Mesenchymal stem cell (in vitro differentiated cells and primary cell): ENCODE measurements at regions not wholly inside any gene's neighbourhood (a gene's known extent, or its start where the extent isn't known, plus 50 kb on each side); places are given as distances from the start of the nearest gene placed in this dataset.

Source experiments
- DNase-seq: peaks from one replicate; pipeline ENCODE4 v3.0.0-alpha.2; 2013
- H2AFZ ChIP-seq: one replicate; pipeline ENCODE4 v1.6.1; 2013; ENCODE audit warnings: low read depth, mild to moderate bottlenecking, control low read depth, inconsistent platforms, low read length, moderate library complexity
- H2AK5ac ChIP-seq: 2 replicates; pipeline ENCODE4 v1.6.1; 2013; ENCODE audit warnings: low read length, moderate library complexity, mild to moderate bottlenecking, inconsistent platforms; ENCODE audit not compliant: severe bottlenecking
- H2BK120ac ChIP-seq: one replicate; pipeline ENCODE4 v1.6.1; 2013; ENCODE audit warnings: low read depth, mild to moderate bottlenecking, inconsistent platforms, low read length, moderate library complexity
- H2BK12ac ChIP-seq, 2 experiments: one replicate each; pipeline ENCODE4 v1.6.1; 2013; ENCODE audit warnings: inconsistent platforms in 2 of 2, low read length in 2 of 2, mild to moderate bottlenecking in 2 of 2, moderate library complexity in 2 of 2, control low read depth in 1 of 2
- H2BK15ac ChIP-seq: one replicate; pipeline ENCODE4 v1.6.1; 2013; ENCODE audit warnings: mild to moderate bottlenecking, low read depth, inconsistent platforms; ENCODE audit not compliant: poor library complexity, severe bottlenecking
- H2BK5ac ChIP-seq: 2 replicates; pipeline ENCODE4 v1.6.1; 2013; ENCODE audit warnings: low read depth, mild to moderate bottlenecking, low read length, control low read depth, inconsistent platforms; ENCODE audit not compliant: poor library complexity, severe bottlenecking
- H3K14ac ChIP-seq, 2 experiments: one replicate each; pipeline ENCODE4 v1.6.1; 2013; ENCODE audit warnings: inconsistent platforms in 2 of 2, low read length in 2 of 2, control low read depth in 1 of 2, mild to moderate bottlenecking in 1 of 2, moderate library complexity in 1 of 2
- H3K18ac ChIP-seq, 2 experiments: one replicate each; pipeline ENCODE4 v1.6.1; 2013; ENCODE audit warnings: inconsistent platforms in 2 of 2, low read length in 2 of 2, control low read depth in 1 of 2, low read depth in 1 of 2, mild to moderate bottlenecking in 1 of 2
- H3K23ac ChIP-seq, 2 experiments: one replicate each; pipeline ENCODE4 v1.6.1; 2013; ENCODE audit warnings: inconsistent platforms in 2 of 2, low read length in 2 of 2, mild to moderate bottlenecking in 2 of 2, moderate library complexity in 2 of 2, control low read depth in 1 of 2
- H3K27ac ChIP-seq: 2 replicates; pipeline ENCODE4 v1.5.1; 2013; ENCODE audit warnings: mild to moderate bottlenecking, moderate library complexity, low read length, control low read depth, inconsistent platforms; ENCODE audit not compliant: poor library complexity, severe bottlenecking
- H3K27me3 ChIP-seq, 2 experiments: 2 replicates each; pipeline versions ENCODE4 v1.6.1 to v1.7.0; 2013; ENCODE audit warnings: low read length in 2 of 2, mild to moderate bottlenecking in 2 of 2, moderate library complexity in 2 of 2, control low read depth in 1 of 2, inconsistent platforms in 1 of 2; ENCODE audit not compliant: control insufficient read depth in 1 of 2, insufficient read depth in 1 of 2
- H3K36me3 ChIP-seq, 2 experiments: 2 replicates each; pipeline versions ENCODE4 v1.6.1 to v1.7.0; 2013; ENCODE audit warnings: low read length in 2 of 2, control low read depth in 1 of 2, inconsistent platforms in 1 of 2, low read depth in 1 of 2, mild to moderate bottlenecking in 1 of 2; ENCODE audit not compliant: insufficient read depth in 2 of 2, control insufficient read depth in 1 of 2
- H3K4ac ChIP-seq, 2 experiments: one replicate each; pipeline ENCODE4 v1.6.1; 2013; ENCODE audit warnings: inconsistent platforms in 2 of 2, low read length in 2 of 2, mild to moderate bottlenecking in 2 of 2, moderate library complexity in 2 of 2, control low read depth in 1 of 2, low read depth in 1 of 2
- H3K4me1 ChIP-seq: 2 replicates; pipeline ENCODE4 v1.6.1; 2013; ENCODE audit warnings: low read depth, low read length, control low read depth; ENCODE audit not compliant: control insufficient read depth, insufficient read depth
- H3K4me2 ChIP-seq: 2 replicates; pipeline ENCODE4 v1.6.1; 2013; ENCODE audit warnings: low read length, mild to moderate bottlenecking, inconsistent platforms; ENCODE audit not compliant: poor library complexity, severe bottlenecking
- H3K4me3 ChIP-seq, 2 experiments: 2 replicates each; pipeline versions ENCODE4 v1.5.1 to v1.7.0; 2013; ENCODE audit warnings: low read length in 2 of 2, mild to moderate bottlenecking in 2 of 2, control low read depth in 1 of 2, low read depth in 1 of 2; ENCODE audit not compliant: insufficient read depth in 1 of 2
- H3K79me1 ChIP-seq: replicated peaks from 2 replicates; pipeline ENCODE4 v1.6.1; 2013; ENCODE audit warnings: mild to moderate bottlenecking, control low read depth, low read length, inconsistent platforms; ENCODE audit not compliant: poor library complexity, severe bottlenecking
- H3K9ac ChIP-seq: 2 replicates; pipeline ENCODE4 v1.7.0; 2013; ENCODE audit warnings: mild to moderate bottlenecking, low read length, moderate library complexity
- H3K9me3 ChIP-seq: 2 replicates; pipeline ENCODE4 v1.7.0; 2013; ENCODE audit warnings: mild to moderate bottlenecking, low read length; ENCODE audit not compliant: control insufficient read depth
- H4K8ac ChIP-seq: one replicate; pipeline ENCODE4 v1.6.1; 2013; ENCODE audit warnings: inconsistent platforms, mild to moderate bottlenecking, low read length, moderate library complexity
- H4K91ac ChIP-seq: one replicate; pipeline ENCODE4 v1.6.1; 2013; ENCODE audit warnings: mild to moderate bottlenecking, low read length, inconsistent platforms
- WGBS: methylation state at CpG from one replicate; pipeline ENCODE4 v1.1.7; 2013; ENCODE audit warnings: mixed read lengths; 5-methylcytosine and 5-hydroxymethylcytosine counted together

DNA sequence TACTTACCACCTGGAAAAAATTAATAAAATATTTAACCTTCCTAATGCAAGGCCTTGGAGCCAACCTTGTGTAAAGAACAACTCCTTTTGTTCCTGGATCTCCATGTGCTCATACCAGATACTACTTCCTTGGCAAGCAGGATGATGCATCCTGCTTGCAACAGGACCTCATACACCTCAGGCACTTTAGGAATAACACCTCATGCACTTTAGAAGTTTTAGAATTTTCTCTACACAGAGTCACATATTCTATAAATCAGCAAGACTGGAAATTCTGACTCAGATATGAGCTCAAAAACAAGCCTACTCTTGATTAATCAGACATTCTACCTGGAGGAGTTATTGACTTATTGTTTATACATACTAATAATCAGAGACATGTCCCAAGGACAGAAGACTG lies 209.6 kb upstream of the CDH10 start:
- no peak for DNase-seq
- Histone ChIP-seq H3K4ac (no peak overlapping the region), H4K8ac (no peak overlapping the region)

DNA sequence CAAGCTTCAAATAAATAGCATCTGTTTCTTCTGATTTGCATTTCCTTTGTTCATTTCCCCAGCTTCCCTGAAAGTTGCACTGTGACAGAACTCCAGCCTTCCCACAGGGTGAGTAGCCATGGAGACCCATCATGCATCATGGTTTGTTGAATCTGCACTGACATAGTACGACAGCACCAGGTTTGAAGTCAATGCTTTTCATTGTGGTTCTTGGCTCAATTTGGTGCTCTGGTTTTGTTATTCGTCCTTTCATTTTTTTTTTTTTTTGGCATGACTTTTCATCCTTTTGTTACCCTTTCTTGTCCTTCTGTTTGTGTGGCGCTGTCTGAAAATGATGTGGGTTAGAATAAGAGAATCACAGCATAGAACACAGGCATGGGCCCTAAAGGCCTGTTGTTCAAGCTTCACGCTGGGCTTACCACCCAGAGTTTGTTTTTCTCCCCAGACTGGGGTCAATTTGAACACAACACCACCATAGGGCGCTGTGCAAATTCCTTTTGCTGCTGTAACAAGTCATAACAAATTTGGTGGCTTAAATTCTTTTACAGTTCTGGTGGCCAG lies 206.2 kb upstream of the CDH10 start:
- Histone ChIP-seq H3K4me2 (no peak overlapping the region), H3K27me3 (no peaks in the 10 kb centered on the region), H2BK120ac (no peak overlapping the region), H3K9ac (no peak overlapping the region), H2BK15ac (no peak overlapping the region), H2BK12ac (no peak overlapping the region), H2BK5ac (no peak overlapping the region), H3K9me3 (peaks cover 21% of the 10 kb centered on the region), H3K14ac (no peak overlapping the region), H3K18ac (no peak overlapping the region), H2AFZ (no peak overlapping the region), H3K27ac (no peak overlapping the region), H3K4ac (no peak overlapping the region), H4K91ac (no peak overlapping the region), H4K8ac (no peak overlapping the region), H3K23ac (no peak overlapping the region), H3K36me3 (no peaks in the 10 kb centered on the region), H3K4me3 (no peak overlapping the region), H3K4me1 (no peaks in the 10 kb centered on the region), H2AK5ac (no peak overlapping the region), H3K79me1 (no peaks in the 10 kb centered on the region)
- WGBS: 73% methylated on average over 4 of the region's 5 CpGs
- no peak for DNase-seq

More for the DNA sequence above, 209.6 kb upstream of the CDH10 start:
- no peaks in the 10 kb centered on the region for H3K36me3 ChIP-seq
- no peak overlapping the region for H3K18ac ChIP-seq
- H2BK15ac ChIP-seq: no peak overlapping the region
- no peaks in the 10 kb centered on the region for H3K79me1 ChIP-seq
- H2AFZ ChIP-seq: no peak overlapping the region
- H3K4me1 ChIP-seq: no peaks in the 10 kb centered on the region
- H3K14ac ChIP-seq: no peak overlapping the region
- no peak overlapping the region for H3K23ac ChIP-seq
- H3K4me2 ChIP-seq: no peak overlapping the region
- no peak overlapping the region for H4K91ac ChIP-seq
- H3K9me3 ChIP-seq: peaks cover 15% of the 10 kb centered on the region
- no peak overlapping the region for H3K4me3 ChIP-seq
- H2BK120ac ChIP-seq: no peak overlapping the region
- H3K9ac ChIP-seq: no peak overlapping the region
- H3K27ac ChIP-seq: no peak overlapping the region
- no peaks in the 10 kb centered on the region for H3K27me3 ChIP-seq
- no peak overlapping the region for H2AK5ac ChIP-seq
- no peak overlapping the region for H2BK5ac ChIP-seq
- no peak overlapping the region for H2BK12ac ChIP-seq

DNA sequence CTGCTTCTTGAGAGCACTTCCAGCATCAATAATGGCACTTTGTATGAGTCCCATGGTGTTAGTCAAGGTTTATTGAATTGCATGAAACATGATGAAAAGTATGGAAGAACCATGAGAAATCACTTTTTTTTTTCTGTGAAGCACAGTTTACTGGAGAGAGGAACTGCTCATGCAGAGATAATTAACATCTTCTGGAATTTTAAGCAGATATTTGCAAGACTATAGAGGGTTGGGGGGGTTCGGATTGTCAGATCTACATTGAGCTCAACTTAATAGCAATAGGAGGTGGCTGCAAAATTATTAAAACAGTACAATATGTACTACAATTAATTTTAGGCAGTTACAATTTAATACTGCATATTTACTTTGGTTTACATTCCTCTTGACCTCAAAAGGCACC lies 204.4 kb upstream of the CDH10 start:
- Histone ChIP-seq H3K27me3 (no peaks in the 10 kb centered on the region), H3K9me3 (peaks cover 21% of the 10 kb centered on the region), H3K36me3 (no peaks in the 10 kb centered on the region), H2BK12ac (no peak overlapping the region), H2AK5ac (no peak overlapping the region), H2BK15ac (no peak overlapping the region), H3K14ac (no peak overlapping the region), H3K4me1 (no peaks in the 10 kb centered on the region), H2BK5ac (no peak overlapping the region), H3K4me3 (no peak overlapping the region), H2BK120ac (no peak overlapping the region), H4K8ac (no peak overlapping the region), H3K27ac (no peak overlapping the region), H2AFZ (no peak overlapping the region), H3K18ac (no peak overlapping the region), H3K4me2 (no peak overlapping the region), H3K9ac (no peak overlapping the region), H3K79me1 (no peaks in the 10 kb centered on the region), H4K91ac (no peak overlapping the region), H3K23ac (no peak overlapping the region), H3K4ac (no peak overlapping the region)
- no peak for DNase-seq
- WGBS: no CpG with 5 or more reads among the region's 1 CpG

DNA sequence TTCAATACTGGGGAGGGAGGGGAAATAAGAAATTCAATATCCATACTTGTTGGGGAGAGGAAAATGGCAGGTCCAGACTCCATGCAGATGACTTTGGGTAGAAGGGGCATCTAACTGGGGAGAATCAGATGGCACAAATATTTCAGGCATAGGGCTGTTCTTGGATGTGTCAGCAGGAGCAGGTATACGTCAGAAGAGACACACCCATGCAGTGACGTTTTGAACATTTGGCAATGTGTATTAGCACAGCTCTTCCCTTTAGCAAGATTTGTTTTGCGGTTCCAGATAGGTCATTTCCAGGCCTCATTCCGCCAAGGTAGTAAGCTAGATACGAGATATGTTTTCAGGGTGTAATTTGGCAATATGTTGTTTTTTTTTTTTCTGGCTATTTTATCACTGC lies 187.2 kb upstream of the CDH10 start:
- no peak overlapping the region for H3K18ac ChIP-seq
- no peak overlapping the region for H2BK5ac ChIP-seq
- H3K14ac ChIP-seq: no peak overlapping the region
- no peaks in the 10 kb centered on the region for H3K27me3 ChIP-seq
- H2BK120ac ChIP-seq: no peak overlapping the region
- no peak overlapping the region for H3K4me2 ChIP-seq
- H2AFZ ChIP-seq: no peak overlapping the region
- H3K4me1 ChIP-seq: no peaks in the 10 kb centered on the region
- no peak overlapping the region for H2BK15ac ChIP-seq
- no peaks in the 10 kb centered on the region for H3K79me1 ChIP-seq
- WGBS: 73% methylated on average over 3 of the region's 5 CpGs
- no peaks in the 10 kb centered on the region for H3K36me3 ChIP-seq
- no peak overlapping the region for H3K9ac ChIP-seq
- H3K4ac ChIP-seq: no peak overlapping the region
- H4K91ac ChIP-seq: no peak overlapping the region
- no peak overlapping the region for H3K27ac ChIP-seq
- peaks cover 7% of the 10 kb centered on the region for H3K9me3 ChIP-seq
- H4K8ac ChIP-seq: no peak overlapping the region
- no peak overlapping the region for H3K4me3 ChIP-seq
- H3K23ac ChIP-seq: no peak overlapping the region
- no peak overlapping the region for H2BK12ac ChIP-seq
- H2AK5ac ChIP-seq: no peak overlapping the region
- no peak for DNase-seq
